ENCODE measurements at regions not wholly inside any gene's neighbourhood (a gene's known extent, or its start where the extent isn't known, plus 50 kb on each side); places are given as distances from the start of the nearest gene placed in this dataset.

- H3K27me3 ChIP-seq (replicated peaks; ENCODE audit: insufficient read depth, low read length), result no peaks in the 10 kb centered on the region
- peak; percentile 46 for DNase-seq
- no peak for TF ChIP-seq EZH2 (optimal IDR thresholded peaks at IDR 0.05; ENCODE audit: low read depth, low read length)
- TF ChIP-seq, protein P1, sequence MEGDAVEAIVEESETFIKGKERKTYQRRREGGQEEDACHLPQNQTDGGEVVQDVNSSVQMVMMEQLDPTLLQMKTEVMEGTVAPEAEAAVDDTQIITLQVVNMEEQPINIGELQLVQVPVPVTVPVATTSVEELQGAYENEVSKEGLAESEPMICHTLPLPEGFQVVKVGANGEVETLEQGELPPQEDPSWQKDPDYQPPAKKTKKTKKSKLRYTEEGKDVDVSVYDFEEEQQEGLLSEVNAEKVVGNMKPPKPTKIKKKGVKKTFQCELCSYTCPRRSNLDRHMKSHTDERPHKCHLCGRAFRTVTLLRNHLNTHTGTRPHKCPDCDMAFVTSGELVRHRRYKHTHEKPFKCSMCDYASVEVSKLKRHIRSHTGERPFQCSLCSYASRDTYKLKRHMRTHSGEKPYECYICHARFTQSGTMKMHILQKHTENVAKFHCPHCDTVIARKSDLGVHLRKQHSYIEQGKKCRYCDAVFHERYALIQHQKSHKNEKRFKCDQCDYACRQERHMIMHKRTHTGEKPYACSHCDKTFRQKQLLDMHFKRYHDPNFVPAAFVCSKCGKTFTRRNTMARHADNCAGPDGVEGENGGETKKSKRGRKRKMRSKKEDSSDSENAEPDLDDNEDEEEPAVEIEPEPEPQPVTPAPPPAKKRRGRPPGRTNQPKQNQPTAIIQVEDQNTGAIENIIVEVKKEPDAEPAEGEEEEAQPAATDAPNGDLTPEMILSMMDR (IDR thresholded peaks at IDR 0.05; ENCODE audit: low read length), result peak; percentile 61
- no peak overlapping the region for H3K27ac ChIP-seq (ENCODE audit: low read length)
- no peak overlapping the region for H3K9ac ChIP-seq (ENCODE audit: low read length)
- no peaks in the 10 kb centered on the region for H3F3A ChIP-seq (ENCODE audit: insufficient read depth, low read length)
- H3K79me2 ChIP-seq (ENCODE audit: low read length), result no peaks in the 10 kb centered on the region
- no peak overlapping the region for H3K4me2 ChIP-seq (ENCODE audit: low read depth, low read length)
- H2AFZ ChIP-seq (ENCODE audit: low read length), result no peak overlapping the region
- H3K36me3 ChIP-seq (replicated peaks; ENCODE audit: insufficient read depth, low read length), result no peaks in the 10 kb centered on the region
- no peaks in the 10 kb centered on the region for H3K9me3 ChIP-seq (replicated peaks; ENCODE audit: insufficient read depth, low read length)
- H4K20me1 ChIP-seq (ENCODE audit: insufficient read depth, low read length), result no peaks in the 10 kb centered on the region
- no peaks in the 10 kb centered on the region for H3K4me1 ChIP-seq (ENCODE audit: low read length)
- no peaks in the 10 kb centered on the region for H3K9me2 ChIP-seq (replicated peaks; ENCODE audit: insufficient read depth, low read length)
- no peak overlapping the region for H3K4me3 ChIP-seq (ENCODE audit: low read length)
Measured at GRCh38 chr1:111032295-111032897, 68.7 kb upstream of the LRIF1 start.

- TF ChIP-seq, protein P1 (IDR thresholded peaks at IDR 0.05; ENCODE audit: low read length), result peak; percentile 73
- no peak for TF ChIP-seq EZH2phosphoT487 (IDR thresholded peaks at IDR 0.05; ENCODE audit: low read length)
- no peaks in the 10 kb centered on the region for H3K4me1 ChIP-seq (ENCODE audit: low read length)
- no peak overlapping the region for H2AFZ ChIP-seq (ENCODE audit: low read length)
- H3K27me3 ChIP-seq (replicated peaks; ENCODE audit: insufficient read depth, low read length), result no peaks in the 10 kb centered on the region
- no peaks in the 10 kb centered on the region for H3K79me2 ChIP-seq (ENCODE audit: low read length)
- no peak overlapping the region for H3K4me2 ChIP-seq (ENCODE audit: low read depth, low read length)
- H4K20me1 ChIP-seq (ENCODE audit: insufficient read depth, low read length), result no peaks in the 10 kb centered on the region
- peak; percentile 59 for DNase-seq
- H3F3A ChIP-seq (ENCODE audit: insufficient read depth, low read length), result no peaks in the 10 kb centered on the region
- H3K9me2 ChIP-seq (replicated peaks; ENCODE audit: insufficient read depth, low read length), result no peaks in the 10 kb centered on the region
- no peaks in the 10 kb centered on the region for H3K36me3 ChIP-seq (replicated peaks; ENCODE audit: insufficient read depth, low read length)
- H3K9me3 ChIP-seq (replicated peaks; ENCODE audit: insufficient read depth, low read length), result no peaks in the 10 kb centered on the region
- H3K4me3 ChIP-seq (ENCODE audit: low read length), result no peak overlapping the region
- no peak overlapping the region for H3K27ac ChIP-seq (ENCODE audit: low read length)
- no peak overlapping the region for H3K9ac ChIP-seq (ENCODE audit: low read length)
Measured at GRCh38 chr1:111030590-111030989, 66.9 kb upstream of the LRIF1 start.

GRCh38 chr1:111025109-111025508 is 61.4 kb upstream of the LRIF1 start:
- TF ChIP-seq EZH2 (optimal IDR thresholded peaks at IDR 0.05; ENCODE audit: low read depth, low read length) (no peak), EZH2phosphoT487 (IDR thresholded peaks at IDR 0.05; ENCODE audit: low read length) (no peak)
- TF ChIP-seq, protein P1 (IDR thresholded peaks at IDR 0.05; ENCODE audit: low read length), result no peak
- no peaks in the 10 kb centered on the region for H3K4me1 ChIP-seq (ENCODE audit: low read length)
- no peaks in the 10 kb centered on the region for H4K20me1 ChIP-seq (ENCODE audit: insufficient read depth, low read length)
- no peaks in the 10 kb centered on the region for H3F3A ChIP-seq (ENCODE audit: insufficient read depth, low read length)
- no peak for DNase-seq
- H3K9me2 ChIP-seq (replicated peaks; ENCODE audit: insufficient read depth, low read length), result no peaks in the 10 kb centered on the region
- no peaks in the 10 kb centered on the region for H3K79me2 ChIP-seq (ENCODE audit: low read length)
- H3K9ac ChIP-seq (ENCODE audit: low read length), result no peak overlapping the region
- no peaks in the 10 kb centered on the region for H3K9me3 ChIP-seq (replicated peaks; ENCODE audit: insufficient read depth, low read length)
- H3K36me3 ChIP-seq (replicated peaks; ENCODE audit: insufficient read depth, low read length), result no peaks in the 10 kb centered on the region
- no peak overlapping the region for H3K4me3 ChIP-seq (ENCODE audit: low read length)
- H2AFZ ChIP-seq (ENCODE audit: low read length), result no peak overlapping the region
- no peaks in the 10 kb centered on the region for H3K27me3 ChIP-seq (replicated peaks; ENCODE audit: insufficient read depth, low read length)
- no peak overlapping the region for H3K27ac ChIP-seq (ENCODE audit: low read length)
- no peak overlapping the region for H3K4me2 ChIP-seq (ENCODE audit: low read depth, low read length)
